GM12878 (cell line): ENCODE measurements at regions not wholly inside any gene's neighbourhood (a gene's known extent, or its start where the extent isn't known, plus 50 kb on each side); places are given as distances from the start of the nearest gene placed in this dataset.

Experiments used
- ATAC-seq: fragments of 200-7000 bp; cut with Tn5 transposase; 3 replicates; pipeline ENCODE4 v1.9.1; 2020; ENCODE audit warnings: mild to moderate bottlenecking, moderate library complexity
- BruUV-seq: library from RNA; stranded (reverse); fragments of 400-500 nt; replicated peaks from 2 replicates; lab custom pipeline; 2021; lab: Mats Ljungman, UMichigan
- CTCF ChIA-PET: fragments of 300-600 bp; sonication (Branson Sonifier 250); formaldehyde crosslinking; extraction: SDS; loops from one replicate; lab custom pipeline; 2021; ENCODE audit warnings: inconsistent platforms; lab: Yijun Ruan, JAX
- POLR2A ChIA-PET: fragments of 350-600 bp; formaldehyde crosslinking; extraction: SDS; loops from one replicate; lab custom pipeline; 2021; ENCODE audit warnings: inconsistent platforms; lab: Charles Lee
- RAD21 ChIA-PET: fragments of 300-600 bp; sonication (Branson Sonifier 250); formaldehyde crosslinking; loops from one replicate; lab custom pipeline; 2023; ENCODE audit warnings: antibody characterized with exemption; ENCODE audit not compliant: unreplicated experiment; lab: Charles Lee
- SMC1A ChIA-PET: fragments of 300-600 bp; sonication (Branson Sonifier 250); formaldehyde crosslinking; loops from one replicate; lab custom pipeline; 2023; ENCODE audit not compliant: unreplicated experiment, uncharacterized antibody; lab: Charles Lee
- DNase-seq: peaks from one replicate; pipeline ENCODE4 v3.0.0-alpha.2; 2011; ENCODE audit warnings: low read depth, low spot score
- FAIRE-seq: peaks from 3 replicates; lab custom pipeline; 2011; peaks lifted over from hg19 to GRCh38; lab: Jason Lieb, UNC
- H2AFZ ChIP-seq: 2 replicates; pipeline ENCODE4 v1.6.0; 2011; ENCODE audit warnings: low read depth, low read length, control low read depth; ENCODE audit not compliant: control insufficient read depth
- H3K27ac ChIP-seq: 2 replicates; pipeline ENCODE4 v1.5.1; 2011; ENCODE audit warnings: control low read depth; ENCODE audit not compliant: control insufficient read depth, insufficient read depth
- H3K27me3 ChIP-seq, 2 experiments: replicated peaks in 1 of 2; 2 replicates each; pipeline versions ENCODE4 v1.6.0 to v1.6.1; 2011; ENCODE audit warnings: low read length in 1 of 2; ENCODE audit not compliant: control insufficient read depth in 2 of 2, insufficient read depth in 2 of 2
- H3K36me3 ChIP-seq, 2 experiments: 2 replicates each; pipeline ENCODE4 v1.5.1; 2011; ENCODE audit warnings: low read length in 1 of 2; ENCODE audit not compliant: control insufficient read depth in 2 of 2, insufficient read depth in 2 of 2
- H3K4me1 ChIP-seq: 2 replicates; pipeline ENCODE4 v1.6.1; 2011; ENCODE audit warnings: mild to moderate bottlenecking, low read length, moderate library complexity, mixed read lengths; ENCODE audit not compliant: control insufficient read depth, insufficient read depth
- H3K4me2 ChIP-seq: 2 replicates; pipeline ENCODE4 v1.6.0; 2011; ENCODE audit warnings: control low read depth; ENCODE audit not compliant: control insufficient read depth, insufficient read depth
- H3K4me3 ChIP-seq: fragments of 200-600 bp; sonication (generic); 2 replicates; pipeline ENCODE4 v1.5.1; 2016
- H3K79me2 ChIP-seq: 2 replicates; pipeline ENCODE4 v1.6.0; 2011; ENCODE audit warnings: low read length; ENCODE audit not compliant: control insufficient read depth, insufficient read depth
- H3K9ac ChIP-seq: 2 replicates; pipeline ENCODE4 v1.8.0; 2011; ENCODE audit warnings: low read length, control low read depth, mixed read lengths; ENCODE audit not compliant: control insufficient read depth, insufficient read depth
- H3K9me3 ChIP-seq: replicated peaks from 3 replicates; pipeline ENCODE4 v1.5.1; 2011; ENCODE audit warnings: mild to moderate bottlenecking, low read length; ENCODE audit not compliant: control insufficient read depth, insufficient read depth
- H4K20me1 ChIP-seq: 2 replicates; pipeline ENCODE4 v1.6.0; 2011; ENCODE audit not compliant: control insufficient read depth, insufficient read depth
- CBX5 ChIP-seq: sonication (generic); IDR thresholded peaks from 2 replicates; pipeline ENCODE4 v1.6.1; 2016; ENCODE audit warnings: low read depth, moderate library complexity, mild to moderate bottlenecking, inconsistent platforms
- CEBPB ChIP-seq, 2 experiments: fragments of 150-350 bp in 1 of 2; IDR thresholded peaks; 2 replicates each; pipeline ENCODE4 v1.6.1; 2012 to 2014; ENCODE audit warnings: low read depth in 2 of 2, low read length in 2 of 2, borderline replicate concordance in 1 of 2, inconsistent platforms in 1 of 2
- CHD1 ChIP-seq: IDR thresholded peaks from 2 replicates; pipeline ENCODE4 v1.6.1; 2012; ENCODE audit warnings: low read depth, low read length, improper control_type of control experiment
- CUX1 ChIP-seq: IDR thresholded peaks from 2 replicates; pipeline ENCODE4 v1.6.1; 2012; ENCODE audit warnings: improper control_type of control experiment, low read depth, low read length; ENCODE audit not compliant: insufficient replicate concordance
- DPF2 ChIP-seq: fragments of 450-650 bp; IDR thresholded peaks from 2 replicates; pipeline ENCODE4 v1.6.1; 2017; ENCODE audit warnings: mild to moderate bottlenecking
- E2F8 ChIP-seq: fragments of 450-650 bp; IDR thresholded peaks from 2 replicates; pipeline ENCODE4 v1.6.1; 2018; ENCODE audit warnings: mild to moderate bottlenecking, low read depth, moderate library complexity; ENCODE audit not compliant: partially characterized antibody
- HCFC1 ChIP-seq: fragments of 150-350 bp; IDR thresholded peaks from 2 replicates; pipeline ENCODE4 v1.6.1; 2014; ENCODE audit warnings: low read length
- MLLT1 ChIP-seq: fragments of 450-650 bp; IDR thresholded peaks from 2 replicates; pipeline ENCODE4 v1.6.1; 2016; ENCODE audit warnings: mild to moderate bottlenecking
- MXI1 ChIP-seq: fragments of 150-350 bp; IDR thresholded peaks from 2 replicates; pipeline ENCODE4 v1.6.1; 2011; ENCODE audit warnings: low read depth, mild to moderate bottlenecking, inconsistent platforms, low read length, improper control_type of control experiment
- NR2C1 ChIP-seq: fragments of 450-650 bp; IDR thresholded peaks from 2 replicates; pipeline ENCODE4 v1.6.1; 2017; ENCODE audit warnings: antibody characterized with exemption, mild to moderate bottlenecking, moderate library complexity
- POLR2A ChIP-seq: IDR thresholded peaks from 2 replicates; pipeline ENCODE4 v1.6.1; 2011; ENCODE audit warnings: low read depth, mild to moderate bottlenecking, low read length
- RBBP5 ChIP-seq: fragments of 200-600 bp; sonication (generic); conservative IDR thresholded peaks from 2 replicates; pipeline ENCODE4 v1.6.1; 2016
- SMARCA5 ChIP-seq: fragments of 450-650 bp; IDR thresholded peaks from 2 replicates; pipeline ENCODE4 v1.6.1; 2017; ENCODE audit warnings: mild to moderate bottlenecking
- USF2 ChIP-seq: IDR thresholded peaks from 2 replicates; pipeline ENCODE4 v1.6.1; 2011; ENCODE audit warnings: low read depth, low read length, improper control_type of control experiment, borderline replicate concordance
- ZNF217 ChIP-seq: fragments of 450-650 bp; IDR thresholded peaks from 2 replicates; pipeline ENCODE4 v1.6.1; 2017; ENCODE audit warnings: antibody characterized with exemption, mild to moderate bottlenecking
- WGBS: methylation state at CpG from one replicate; pipeline ENCODE4 v1.1.6; 2016; ENCODE audit warnings: low lambda C conversion rate; ENCODE audit not compliant: insufficient replicate concordance, insufficient coverage; ENCODE audit errors: missing lambda C conversion rate; 5-methylcytosine and 5-hydroxymethylcytosine counted together
- in situ Hi-C: fragments of 300-500 bp; cut with MboI; formaldehyde crosslinking; loops from 9 replicates; pipeline ENCODE4 v1.14.3; 2018; ENCODE audit warnings: mixed read lengths
- intact Hi-C: fragments of 100-400 bp; cut with micrococcal nuclease; formaldehyde crosslinking; loops from one replicate; pipeline ENCODE4 v1.14.2; 2022; ENCODE audit not compliant: unreplicated experiment

- Histone ChIP-seq H3K4me2 (no peak overlapping the region), H3K9ac (no peak overlapping the region), H3K79me2 (no peaks in the 10 kb centered on the region), H3K4me1 (no peaks in the 10 kb centered on the region), H3K27ac (no peak overlapping the region), H3K4me3 (no peak overlapping the region), H3K36me3 (no peaks in the 10 kb centered on the region), H3K9me3 (no peaks in the 10 kb centered on the region; the same call in 2 of the 3 replicates), H3K27me3 (no peaks in the 10 kb centered on the region), H2AFZ (no peak overlapping the region), H4K20me1 (no peaks in the 10 kb centered on the region)
- ATAC-seq: no peak
- ChIA-PET SMC1A (no interaction called here), RAD21 (no interaction called here), CTCF (no interaction called here), POLR2A (no interaction called here)
- intact Hi-C loops: no loop called here
- BruUV-seq: no TSS peak
- in situ Hi-C loops: no loop called here
- 40% methylated on average over 10 of the region's 10 CpGs for WGBS
- no peak for FAIRE-seq
- DNase-seq: no peak
- TF ChIP-seq MXI1: no peak
- no peak for TF ChIP-seq NR2C1
- TF ChIP-seq RBBP5: no peak
- no peak for TF ChIP-seq ZNF217
- TF ChIP-seq CUX1: no peak
- TF ChIP-seq E2F8: no peak
- TF ChIP-seq CBX5: no peak
- no peak for TF ChIP-seq POLR2A
- TF ChIP-seq DPF2: no peak
- no peak for TF ChIP-seq HCFC1
- TF ChIP-seq USF2: no peak
- no peak for TF ChIP-seq CEBPB (IDR thresholded peaks at IDR 0.05; ENCODE audit: borderline replicate concordance in 1 of 2, low read depth in 2 of 2, low read length in 2 of 2)
- TF ChIP-seq SMARCA5: no peak
- TF ChIP-seq MLLT1: no peak
- TF ChIP-seq CHD1: no peak
Observed at GRCh38 chrX:6990552-6991193, 156.8 kb upstream of the STS start.
